ENCODE measurements at regions not wholly inside any gene's neighbourhood (a gene's known extent, or its start where the extent isn't known, plus 50 kb on each side); places are given as distances from the start of the nearest gene placed in this dataset.
A peak's percentile ranks its signal among the peaks of the same experiment; 100 is the strongest.

- Histone ChIP-seq H3K4me3 (ENCODE audit: low read depth, low read length) (no peak overlapping the region), H3K27me3 (ENCODE audit: control insufficient read depth, insufficient read depth, low read length) (no peaks in the 10 kb centered on the region), H3K36me3 (ENCODE audit: control insufficient read depth, insufficient read depth, low read length) (no peaks in the 10 kb centered on the region)
- FAIRE-seq, result no peak
- no peak for TF ChIP-seq CTCF (IDR thresholded peaks at IDR 0.05; ENCODE audit: insufficient read depth, low read length, severe bottlenecking)
- DNase-seq (ENCODE audit: low read depth), result no peak
Observed at GRCh38 chr7:148486937-148487336, 103.6 kb upstream of the C7orf33 start.

- TF ChIP-seq CTCF (IDR thresholded peaks at IDR 0.05; ENCODE audit: insufficient read depth, low read length, severe bottlenecking), result no peak
- Histone ChIP-seq H3K27me3 (ENCODE audit: control insufficient read depth, insufficient read depth, low read length) (no peaks in the 10 kb centered on the region), H3K4me3 (ENCODE audit: low read depth, low read length) (no peak overlapping the region), H3K36me3 (ENCODE audit: control insufficient read depth, insufficient read depth, low read length) (no peaks in the 10 kb centered on the region)
- FAIRE-seq (peak; percentile 62), DNase-seq (ENCODE audit: low read depth) (no peak)
Observed at GRCh38 chr7:148487912-148488311, 102.7 kb upstream of the C7orf33 start.

GRCh38 chr7:148489678-148490077 lies 100.9 kb upstream of the C7orf33 start:
- no peaks in the 10 kb centered on the region for H3K36me3 ChIP-seq (ENCODE audit: control insufficient read depth, insufficient read depth, low read length)
- H3K4me3 ChIP-seq (ENCODE audit: low read depth, low read length), result no peak overlapping the region
- DNase-seq (ENCODE audit: low read depth) (no peak), FAIRE-seq (no peak)
- no peak for TF ChIP-seq CTCF (IDR thresholded peaks at IDR 0.05; ENCODE audit: insufficient read depth, low read length, severe bottlenecking)
- H3K27me3 ChIP-seq (ENCODE audit: control insufficient read depth, insufficient read depth, low read length), result no peaks in the 10 kb centered on the region

- Histone ChIP-seq H3K36me3 (ENCODE audit: control insufficient read depth, insufficient read depth, low read length) (no peaks in the 10 kb centered on the region), H3K4me3 (ENCODE audit: low read depth, low read length) (no peak overlapping the region), H3K27me3 (ENCODE audit: control insufficient read depth, insufficient read depth, low read length) (no peaks in the 10 kb centered on the region)
- FAIRE-seq (no peak), DNase-seq (ENCODE audit: low read depth) (peak; percentile 87)
- TF ChIP-seq CTCF (IDR thresholded peaks at IDR 0.05; ENCODE audit: insufficient read depth, low read length, severe bottlenecking), result no peak
Observed at GRCh38 chr7:148492157-148492860, 98.3 kb upstream of the C7orf33 start.

- FAIRE-seq (no peak), DNase-seq (ENCODE audit: low read depth) (no peak)
- H3K36me3 ChIP-seq (ENCODE audit: control insufficient read depth, insufficient read depth, low read length), result no peaks in the 10 kb centered on the region
- no peak for TF ChIP-seq CTCF (IDR thresholded peaks at IDR 0.05; ENCODE audit: insufficient read depth, low read length, severe bottlenecking)
- H3K4me3 ChIP-seq (ENCODE audit: low read depth, low read length), result no peak overlapping the region
- H3K27me3 ChIP-seq (ENCODE audit: control insufficient read depth, insufficient read depth, low read length), result no peaks in the 10 kb centered on the region
Observed at GRCh38 chr7:148495605-148496004, 95.0 kb upstream of the C7orf33 start.

GRCh38 chr7:148500978-148501377 lies 89.6 kb upstream of the C7orf33 start:
- H3K27me3 ChIP-seq (ENCODE audit: control insufficient read depth, insufficient read depth, low read length), result peaks cover 3% of the 10 kb centered on the region
- H3K4me3 ChIP-seq (ENCODE audit: low read depth, low read length), result no peak overlapping the region
- no peak for TF ChIP-seq CTCF (IDR thresholded peaks at IDR 0.05; ENCODE audit: insufficient read depth, low read length, severe bottlenecking)
- H3K36me3 ChIP-seq (ENCODE audit: control insufficient read depth, insufficient read depth, low read length), result no peaks in the 10 kb centered on the region
- no peak for FAIRE-seq
- DNase-seq (ENCODE audit: low read depth), result no peak

All from bronchial epithelial cell (primary cell).